PFSK-1 (cell line): ENCODE measurements at regions not wholly inside any gene's neighbourhood (a gene's known extent, or its start where the extent isn't known, plus 50 kb on each side); places are given as distances from the start of the nearest gene placed in this dataset.

ENCODE experiments used
- FOXP2 ChIP-seq: optimal IDR thresholded peaks from 2 replicates; pipeline ENCODE3; 2011; ENCODE audit warnings: borderline replicate concordance, control low read depth, inconsistent platforms; ENCODE audit not compliant: insufficient read depth; ENCODE audit errors: extremely low read length, extremely low read depth
- POLR2AphosphoS5 ChIP-seq: IDR thresholded peaks from 2 replicates; pipeline ENCODE4 v1.6.1; 2012; ENCODE audit warnings: low read depth, mild to moderate bottlenecking, control low read depth, low read length, moderate library complexity
- REST ChIP-seq, 2 experiments: IDR thresholded peaks; 2 replicates each; pipeline versions ENCODE4 v1.6.1 to v1.8.0; 2011 to 2012; ENCODE audit warnings: low read depth in 2 of 2, low read length in 2 of 2, control low read depth in 1 of 2, inconsistent platforms in 1 of 2, mild to moderate bottlenecking in 1 of 2, moderate library complexity in 1 of 2; ENCODE audit not compliant: insufficient read depth in 1 of 2
- SIN3A ChIP-seq: IDR thresholded peaks from 2 replicates; pipeline ENCODE4 v1.6.1; 2012; ENCODE audit warnings: mild to moderate bottlenecking, low read length, moderate library complexity, borderline replicate concordance; ENCODE audit not compliant: insufficient read depth
- TAF1 ChIP-seq: IDR thresholded peaks from 2 replicates; pipeline ENCODE4 v1.6.1; 2012; ENCODE audit warnings: low read length, control low read depth, borderline replicate concordance; ENCODE audit not compliant: insufficient read depth

GRCh38 chr11:119920666-119921387 lies 191.8 kb upstream of the NECTIN1 start:
- no peak for TF ChIP-seq SIN3A
- TF ChIP-seq POLR2AphosphoS5: no peak
- no peak for TF ChIP-seq FOXP2
- TF ChIP-seq REST (IDR thresholded peaks at IDR 0.05; ENCODE audit: insufficient read depth in 1 of 2, low read depth in 2 of 2, low read length in 2 of 2): no peak
- no peak for TF ChIP-seq TAF1

GRCh38 chr11:119919656-119920055 lies 190.7 kb upstream of the NECTIN1 start:
- TF ChIP-seq REST (IDR thresholded peaks at IDR 0.05; ENCODE audit: insufficient read depth in 1 of 2, low read depth in 2 of 2, low read length in 2 of 2) (no peak), TAF1 (no peak), FOXP2 (no peak), POLR2AphosphoS5 (no peak), SIN3A (no peak)

GRCh38 chr11:119918347-119918746 lies 189.3 kb upstream of the NECTIN1 start:
- TF ChIP-seq POLR2AphosphoS5 (no peak), TAF1 (no peak), FOXP2 (no peak), SIN3A (no peak), REST (IDR thresholded peaks at IDR 0.05; ENCODE audit: insufficient read depth in 1 of 2, low read depth in 2 of 2, low read length in 2 of 2) (no peak)

- no peak for TF ChIP-seq TAF1
- TF ChIP-seq SIN3A: no peak
Measured at GRCh38 chr11:119916568-119916967, 187.6 kb upstream of the NECTIN1 start.

GRCh38 chr11:119912229-119912628 lies 183.2 kb upstream of the NECTIN1 start:
- TF ChIP-seq REST (IDR thresholded peaks at IDR 0.05; ENCODE audit: insufficient read depth in 1 of 2, low read depth in 2 of 2, low read length in 2 of 2) (no peak), SIN3A (no peak), FOXP2 (no peak), TAF1 (no peak), POLR2AphosphoS5 (no peak)
